CD14-positive monocyte (primary cell): ENCODE measurements at regions not wholly inside any gene's neighbourhood (a gene's known extent, or its start where the extent isn't known, plus 50 kb on each side); places are given as distances from the start of the nearest gene placed in this dataset.

Experiments
- DNase-seq, 3 donors: peaks; one replicate each; pipeline ENCODE4 v3.0.0-alpha.2; 2011 to 2022
- H2AFZ ChIP-seq: 2 replicates; pipeline ENCODE4 v1.6.0; 2012; ENCODE audit warnings: mild to moderate bottlenecking, low read depth, low read length, inconsistent platforms; ENCODE audit not compliant: insufficient read depth, poor library complexity, severe bottlenecking
- H3K27ac ChIP-seq, 2 donors: 1 replicate in 1 of 2; 2 replicates in 1 of 2; pipeline ENCODE4 v1.5.1; 2012 to 2013; ENCODE audit warnings: low read length in 2 of 2, control low read depth in 1 of 2, inconsistent platforms in 1 of 2, low read depth in 1 of 2, mild to moderate bottlenecking in 1 of 2
- H3K27me3 ChIP-seq, 2 donors: one replicate each; pipeline versions ENCODE4 v1.6.0 to v1.6.1; 2011 to 2013; ENCODE audit warnings: low read length in 2 of 2; ENCODE audit not compliant: control insufficient read depth in 2 of 2, insufficient read depth in 2 of 2
- H3K36me3 ChIP-seq, 2 donors: replicated peaks in 1 of 2; 1 replicate in 1 of 2; 2 replicates in 1 of 2; pipeline versions ENCODE4 v1.5.1 to v1.6.1; 2012 to 2013; ENCODE audit warnings: low read length in 2 of 2, control low read depth in 1 of 2, inconsistent platforms in 1 of 2, mild to moderate bottlenecking in 1 of 2; ENCODE audit not compliant: insufficient read depth in 2 of 2, control insufficient read depth in 1 of 2
- H3K4me1 ChIP-seq, 2 donors: 1 replicate in 1 of 2; 2 replicates in 1 of 2; pipeline versions ENCODE4 v1.5.1 to v1.6.1; 2012 to 2013; ENCODE audit warnings: low read length in 2 of 2, control low read depth in 1 of 2, inconsistent platforms in 1 of 2, mild to moderate bottlenecking in 1 of 2, moderate library complexity in 1 of 2; ENCODE audit not compliant: insufficient read depth in 2 of 2, control insufficient read depth in 1 of 2
- H3K4me2 ChIP-seq: replicated peaks from 2 replicates; pipeline ENCODE3; 2012; ENCODE audit warnings: low read length, moderate library complexity, mild to moderate bottlenecking; ENCODE audit not compliant: poor library complexity, severe bottlenecking; ENCODE audit errors: extremely low read depth
- H3K4me3 ChIP-seq, 3 experiments: fragments of 200-600 bp in 1 of 3; sonication (generic) in 1 of 3; replicated peaks in 1 of 3; 1 replicate in 2 of 3; 2 replicates in 1 of 3; pipeline ENCODE4 v1.5.1; 2011 to 2013; ENCODE audit warnings: low read length in 3 of 3, mild to moderate bottlenecking in 3 of 3, control low read depth in 2 of 3, low read depth in 2 of 3, inconsistent platforms in 1 of 3, moderate library complexity in 1 of 3
- H3K79me2 ChIP-seq: 2 replicates; pipeline ENCODE4 v1.6.0; 2012; ENCODE audit warnings: mild to moderate bottlenecking, control low read depth, inconsistent platforms, low read length, moderate library complexity; ENCODE audit not compliant: insufficient read depth
- H3K9ac ChIP-seq: 2 replicates; pipeline ENCODE4 v1.6.0; 2017; ENCODE audit warnings: low read length, mild to moderate bottlenecking; ENCODE audit not compliant: insufficient read depth, poor library complexity, severe bottlenecking
- H3K9me3 ChIP-seq, 2 donors: replicated peaks in 1 of 2; 1 replicate in 1 of 2; 2 replicates in 1 of 2; pipeline versions ENCODE4 v1.5.1 to v1.6.1; 2012 to 2013; ENCODE audit warnings: low read length in 2 of 2, control low read depth in 1 of 2; ENCODE audit not compliant: control insufficient read depth in 1 of 2, insufficient read depth in 1 of 2
- H4K20me1 ChIP-seq: 2 replicates; pipeline ENCODE4 v1.6.0; 2012; ENCODE audit warnings: mild to moderate bottlenecking, low read length, control low read depth, moderate library complexity; ENCODE audit not compliant: insufficient read depth
- H3K27ac Mint-ChIP-seq, 7 donors: one replicate each; pipeline ENCODE4 v1.8.0; 2020; ENCODE audit warnings: mild to moderate bottlenecking in 7 of 7, mixed read lengths in 7 of 7, moderate library complexity in 6 of 7, inconsistent platforms in 2 of 7
- H3K27me3 Mint-ChIP-seq, 3 donors: one replicate each; pipeline ENCODE4 v1.8.0; 2021 to 2022; ENCODE audit warnings: low read depth in 3 of 3, mild to moderate bottlenecking in 3 of 3, mixed read lengths in 3 of 3, moderate library complexity in 3 of 3, inconsistent platforms in 1 of 3
- H3K36me3 Mint-ChIP-seq, 2 donors: one replicate each; pipeline ENCODE4 v1.8.0; 2020; ENCODE audit warnings: mixed read lengths in 2 of 2, inconsistent platforms in 1 of 2, mild to moderate bottlenecking in 1 of 2
- H3K4me1 Mint-ChIP-seq: one replicate; pipeline ENCODE4 v1.8.0; 2020; ENCODE audit warnings: mild to moderate bottlenecking, mixed read lengths
- H3K4me3 Mint-ChIP-seq, 2 donors: one replicate each; pipeline ENCODE4 v1.8.0; 2020; ENCODE audit warnings: mild to moderate bottlenecking in 2 of 2, mixed read lengths in 2 of 2, moderate library complexity in 1 of 2
- H3K9me3 Mint-ChIP-seq, 7 donors: one replicate each; pipeline ENCODE4 v1.8.0; 2020 to 2022; ENCODE audit warnings: mixed read lengths in 7 of 7, mild to moderate bottlenecking in 6 of 7, moderate library complexity in 6 of 7, inconsistent platforms in 2 of 7
- CTCF ChIP-seq: fragments of 200-600 bp; IDR thresholded peaks from one replicate; pipeline ENCODE4 v1.8.0; 2022; ENCODE audit warnings: antibody characterized with exemption, mild to moderate bottlenecking
- WGBS: methylation state at CpG from one replicate; pipeline ENCODE4 v1.1.5; 2013; ENCODE audit warnings: missing lambda C conversion rate; ENCODE audit not compliant: insufficient coverage; 5-methylcytosine and 5-hydroxymethylcytosine counted together
- intact Hi-C, 2 donors: fragments of 100-400 bp; cut with micrococcal nuclease; formaldehyde crosslinking; loops; one replicate each; pipeline versions ENCODE4 v1.15.0 to v1.15.1; 2023

- H3K36me3 Mint-ChIP-seq: no peaks in the 10 kb centered on the region
- WGBS: no CpG with 5 or more reads among the region's 2 CpGs
These were observed 60.6 kb upstream of the TTC29 start for GRCh38 chr4:147006229-147006628.

GRCh38 chr4:147009875-147010274 is 64.2 kb upstream of the TTC29 start:
- H3K27ac ChIP-seq: no peak overlapping the region
- Mint-ChIP-seq H3K36me3 (no peaks in the 10 kb centered on the region), H3K4me3 (no peak overlapping the region), H3K27ac (peak overlapping the region in 1 of 7 donors; percentile 59), H3K9me3 (no peaks in the 10 kb centered on the region), H3K4me1 (no peaks in the 10 kb centered on the region), H3K27me3 (peaks cover 0 to 3% (median 2%) of the 10 kb centered on the region in 3 donors)
- no peak for DNase-seq
- TF ChIP-seq CTCF: no peak
- H3K9ac ChIP-seq: no peak overlapping the region
- intact Hi-C loops: no loop called here
- H3K4me1 ChIP-seq: no peaks in the 10 kb centered on the region
- 100% methylated on average over 2 of the region's 4 CpGs for WGBS
- H3K4me3 ChIP-seq: no peak overlapping the region
- no peaks in the 10 kb centered on the region for H3K79me2 ChIP-seq
- no peaks in the 10 kb centered on the region for H3K9me3 ChIP-seq
- H3K4me2 ChIP-seq: no peak overlapping the region
- no peak overlapping the region for H2AFZ ChIP-seq
- H3K27me3 ChIP-seq: no peaks in the 10 kb centered on the region
- H4K20me1 ChIP-seq: no peaks in the 10 kb centered on the region
- no peaks in the 10 kb centered on the region for H3K36me3 ChIP-seq

More at GRCh38 chr4:147006229-147006628, 60.6 kb upstream of the TTC29 start:
- Histone ChIP-seq H3K27ac (no peak overlapping the region), H3K4me3 (no peak overlapping the region), H3K79me2 (no peaks in the 10 kb centered on the region), H3K4me2 (no peak overlapping the region), H3K36me3 (no peaks in the 10 kb centered on the region), H3K4me1 (no peaks in the 10 kb centered on the region), H3K9ac (no peak overlapping the region), H3K27me3 (no peaks in the 10 kb centered on the region), H3K9me3 (no peaks in the 10 kb centered on the region), H2AFZ (no peak overlapping the region), H4K20me1 (no peaks in the 10 kb centered on the region)
- H3K4me1 Mint-ChIP-seq: no peaks in the 10 kb centered on the region
- no peak for TF ChIP-seq CTCF
- no peak overlapping the region for H3K4me3 Mint-ChIP-seq
- H3K9me3 Mint-ChIP-seq: peaks cover 0 to 5% (median 0%) of the 10 kb centered on the region in 7 donors
- DNase-seq: no peak
- peaks cover 0 to 3% (median 2%) of the 10 kb centered on the region in 3 donors for H3K27me3 Mint-ChIP-seq
- intact Hi-C loops: no loop called here
- H3K27ac Mint-ChIP-seq: no peak overlapping the region
